ENCODE measurements at regions not wholly inside any gene's neighbourhood (a gene's known extent, or its start where the extent isn't known, plus 50 kb on each side); places are given as distances from the start of the nearest gene placed in this dataset.

GRCh38 chr3:69530554-69530953, 144.7 kb upstream of the FRMD4B start:
- H3K27me3 ChIP-seq: no peaks in the 10 kb centered on the region
- intact Hi-C loops (cut with DNase I; ENCODE audit: low total_unique reads): no loop called here
- no peaks in the 10 kb centered on the region for H3K36me3 ChIP-seq
- H3K9me3 ChIP-seq: no peaks in the 10 kb centered on the region
- no peak for TF ChIP-seq POLR2A (IDR thresholded peaks at IDR 0.05)
- TF ChIP-seq, protein P1, sequence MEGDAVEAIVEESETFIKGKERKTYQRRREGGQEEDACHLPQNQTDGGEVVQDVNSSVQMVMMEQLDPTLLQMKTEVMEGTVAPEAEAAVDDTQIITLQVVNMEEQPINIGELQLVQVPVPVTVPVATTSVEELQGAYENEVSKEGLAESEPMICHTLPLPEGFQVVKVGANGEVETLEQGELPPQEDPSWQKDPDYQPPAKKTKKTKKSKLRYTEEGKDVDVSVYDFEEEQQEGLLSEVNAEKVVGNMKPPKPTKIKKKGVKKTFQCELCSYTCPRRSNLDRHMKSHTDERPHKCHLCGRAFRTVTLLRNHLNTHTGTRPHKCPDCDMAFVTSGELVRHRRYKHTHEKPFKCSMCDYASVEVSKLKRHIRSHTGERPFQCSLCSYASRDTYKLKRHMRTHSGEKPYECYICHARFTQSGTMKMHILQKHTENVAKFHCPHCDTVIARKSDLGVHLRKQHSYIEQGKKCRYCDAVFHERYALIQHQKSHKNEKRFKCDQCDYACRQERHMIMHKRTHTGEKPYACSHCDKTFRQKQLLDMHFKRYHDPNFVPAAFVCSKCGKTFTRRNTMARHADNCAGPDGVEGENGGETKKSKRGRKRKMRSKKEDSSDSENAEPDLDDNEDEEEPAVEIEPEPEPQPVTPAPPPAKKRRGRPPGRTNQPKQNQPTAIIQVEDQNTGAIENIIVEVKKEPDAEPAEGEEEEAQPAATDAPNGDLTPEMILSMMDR (IDR thresholded peaks at IDR 0.05): no peak
- no peak for TF ChIP-seq POLR2AphosphoS5 (IDR thresholded peaks at IDR 0.05)
- no peak for TF ChIP-seq EP300 (IDR thresholded peaks at IDR 0.05)
- no peaks in the 10 kb centered on the region for H3K4me1 ChIP-seq
- H3K4me3 ChIP-seq: no peak overlapping the region
- 81 to 88% (median 85%) methylated on average over 7 of the region's 7 CpGs for WGBS, 5 donors
- H3K27ac ChIP-seq: no peak overlapping the region
- DNase-seq: no peak

- H3K4me3 ChIP-seq: no peak overlapping the region
- intact Hi-C loops (cut with DNase I; ENCODE audit: low total_unique reads): no loop called here
- H3K4me1 ChIP-seq: no peaks in the 10 kb centered on the region
- H3K9me3 ChIP-seq: peaks cover 0 to 4% (median 0%) of the 10 kb centered on the region in 4 donors
- no peak for DNase-seq
- no peak for TF ChIP-seq EP300 (IDR thresholded peaks at IDR 0.05)
- TF ChIP-seq POLR2A (IDR thresholded peaks at IDR 0.05): no peak
- TF ChIP-seq, protein P1 (IDR thresholded peaks at IDR 0.05): no peak
- no peak for TF ChIP-seq POLR2AphosphoS5 (IDR thresholded peaks at IDR 0.05)
- H3K27me3 ChIP-seq: no peaks in the 10 kb centered on the region
- no peaks in the 10 kb centered on the region for H3K36me3 ChIP-seq
- H3K27ac ChIP-seq: no peak overlapping the region
Observed at GRCh38 chr3:69527498-69527897, 141.6 kb upstream of the FRMD4B start.

DNA sequence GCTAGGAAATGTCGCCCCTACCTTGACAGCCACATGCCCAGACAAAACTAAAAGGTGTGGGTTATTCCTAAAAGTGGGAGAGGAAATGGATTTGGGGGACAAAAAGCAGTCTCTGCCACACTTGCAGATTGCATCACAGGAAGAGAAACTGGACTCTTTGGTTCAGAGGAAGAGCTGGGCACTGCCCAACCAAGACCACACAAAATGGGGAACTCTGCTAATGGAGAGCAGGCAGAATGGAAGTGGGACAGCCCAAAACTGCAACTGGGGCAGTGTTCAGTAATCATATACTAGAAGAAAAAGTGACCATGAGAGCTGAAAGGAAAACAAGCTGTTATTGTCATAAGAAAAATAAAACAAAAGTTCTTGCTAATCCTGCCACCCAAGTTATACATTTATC, 138.9 kb upstream of the FRMD4B start:
- 81 to 88% (median 84%) methylated on average over 1 of the region's 1 CpG for WGBS, 5 donors
- no peak overlapping the region for H3K4me3 ChIP-seq

GRCh38 chr3:69521286-69521685, 135.4 kb upstream of the FRMD4B start:
- H3K36me3 ChIP-seq: no peaks in the 10 kb centered on the region
- no peak for DNase-seq
- H3K4me1 ChIP-seq: no peaks in the 10 kb centered on the region
- no peak overlapping the region for H3K4me3 ChIP-seq
- peaks cover 0 to 4% (median 0%) of the 10 kb centered on the region in 4 donors for H3K9me3 ChIP-seq
- intact Hi-C loops (cut with DNase I; ENCODE audit: low total_unique reads): no loop called here
- no peaks in the 10 kb centered on the region for H3K27me3 ChIP-seq
- TF ChIP-seq EP300 (IDR thresholded peaks at IDR 0.05) (no peak), POLR2AphosphoS5 (IDR thresholded peaks at IDR 0.05) (no peak), POLR2A (IDR thresholded peaks at IDR 0.05) (no peak)
- TF ChIP-seq, protein P1 (IDR thresholded peaks at IDR 0.05): no peak
- no peak overlapping the region for H3K27ac ChIP-seq

More for the DNA sequence above, 138.9 kb upstream of the FRMD4B start:
- Histone ChIP-seq H3K36me3 (no peaks in the 10 kb centered on the region), H3K9me3 (peaks cover 0 to 4% (median 0%) of the 10 kb centered on the region in 4 donors), H3K27ac (no peak overlapping the region), H3K27me3 (no peaks in the 10 kb centered on the region), H3K4me1 (no peaks in the 10 kb centered on the region)
- TF ChIP-seq POLR2AphosphoS5 (IDR thresholded peaks at IDR 0.05) (no peak), POLR2A (IDR thresholded peaks at IDR 0.05) (no peak), EP300 (IDR thresholded peaks at IDR 0.05) (no peak)
- TF ChIP-seq, protein P1 (IDR thresholded peaks at IDR 0.05): no peak
- intact Hi-C loops (cut with DNase I; ENCODE audit: low total_unique reads): no loop called here
- DNase-seq: no peak

Data from stomach (tissue), 8 donors.